ENCODE measurements at regions not wholly inside any gene's neighbourhood (a gene's known extent, or its start where the extent isn't known, plus 50 kb on each side); places are given as distances from the start of the nearest gene placed in this dataset.

- no peak overlapping the region for H3K4me3 Mint-ChIP-seq
- peaks cover 4% of the 10 kb centered on the region for H3K27me3 Mint-ChIP-seq
- H3K36me3 Mint-ChIP-seq, result no peaks in the 10 kb centered on the region
Measured at GRCh38 chrX:10726647-10727046, 106.3 kb upstream of the MID1 start.

GRCh38 chrX:10728806-10729389 lies 108.5 kb upstream of the MID1 start:
- H3K4me1 Mint-ChIP-seq, result no peaks in the 10 kb centered on the region
- no peak overlapping the region for H3K4me3 Mint-ChIP-seq
- H3K27me3 Mint-ChIP-seq, result peaks cover 4% of the 10 kb centered on the region
- no peak overlapping the region for H3K27ac Mint-ChIP-seq
- H3K9me3 Mint-ChIP-seq, result no peaks in the 10 kb centered on the region
- no peaks in the 10 kb centered on the region for H3K36me3 Mint-ChIP-seq

More at GRCh38 chrX:10726647-10727046, 106.3 kb upstream of the MID1 start:
- H3K9me3 Mint-ChIP-seq, result no peaks in the 10 kb centered on the region
- no peak overlapping the region for H3K27ac Mint-ChIP-seq
- H3K4me1 Mint-ChIP-seq, result no peaks in the 10 kb centered on the region

DNA sequence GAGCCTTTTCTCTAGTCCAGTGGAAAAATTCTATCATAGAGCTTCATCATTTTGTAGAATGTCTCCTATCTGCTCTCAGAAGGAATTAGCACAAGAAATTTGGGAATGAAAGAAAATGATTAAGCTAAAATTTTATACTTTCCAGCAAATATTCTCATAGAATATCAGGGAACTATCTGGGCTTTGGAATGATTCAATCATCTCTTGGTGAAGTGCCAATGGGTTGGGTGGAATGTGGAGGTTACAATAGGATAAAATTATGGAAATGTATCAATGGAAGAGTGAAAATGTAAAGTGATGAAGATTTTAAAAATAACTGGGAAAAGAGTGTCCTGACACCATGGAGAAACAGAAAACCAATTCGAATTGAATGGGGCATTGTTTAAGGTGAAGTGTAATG lies 119.0 kb upstream of the MID1 start:
- Mint-ChIP-seq H3K9me3 (peaks cover 0 to 3% (median 0%) of the 10 kb centered on the region in 3 donors), H3K27me3 (peaks cover 2% of the 10 kb centered on the region), H3K36me3 (peaks cover 3% of the 10 kb centered on the region), H3K4me1 (no peaks in the 10 kb centered on the region), H3K4me3 (no peak overlapping the region), H3K27ac (no peak overlapping the region)

GRCh38 chrX:10741003-10741402 lies 120.6 kb upstream of the MID1 start:
- H3K9me3 Mint-ChIP-seq, result no peaks in the 10 kb centered on the region
- no peak overlapping the region for H3K27ac Mint-ChIP-seq
- H3K36me3 Mint-ChIP-seq, result no peaks in the 10 kb centered on the region
- no peaks in the 10 kb centered on the region for H3K4me1 Mint-ChIP-seq
- no peak overlapping the region for H3K4me3 Mint-ChIP-seq
- peaks cover 2% of the 10 kb centered on the region for H3K27me3 Mint-ChIP-seq

DNA sequence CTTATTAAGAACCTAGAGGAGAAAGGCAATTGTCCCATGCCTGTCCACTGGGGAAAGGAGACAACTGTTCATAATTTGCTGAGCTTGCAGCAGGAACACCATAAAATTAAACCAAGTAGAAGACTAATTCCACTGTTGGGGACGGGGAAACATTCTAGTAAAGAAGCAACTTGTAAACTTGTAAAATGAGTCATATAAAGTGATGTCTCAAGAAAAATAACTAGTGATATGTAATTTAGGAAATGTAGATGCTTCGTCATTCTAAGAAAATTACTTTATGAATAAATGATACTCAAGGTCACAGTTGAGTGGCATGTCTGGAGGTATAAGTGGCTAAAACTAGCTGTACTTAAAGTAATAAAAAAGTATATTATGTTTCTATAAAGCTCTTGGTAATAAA lies 121.2 kb upstream of the MID1 start:
- no peaks in the 10 kb centered on the region for H3K4me1 Mint-ChIP-seq
- H3K27ac Mint-ChIP-seq, result no peak overlapping the region
- H3K9me3 Mint-ChIP-seq, result no peaks in the 10 kb centered on the region
- no peak overlapping the region for H3K4me3 Mint-ChIP-seq
- no peaks in the 10 kb centered on the region for H3K36me3 Mint-ChIP-seq
- H3K27me3 Mint-ChIP-seq, result peaks cover 2% of the 10 kb centered on the region

GRCh38 chrX:10743476-10743875 lies 123.1 kb upstream of the MID1 start:
- H3K36me3 Mint-ChIP-seq, result no peaks in the 10 kb centered on the region
- peaks cover 2% of the 10 kb centered on the region for H3K27me3 Mint-ChIP-seq
- H3K9me3 Mint-ChIP-seq, result no peaks in the 10 kb centered on the region
- H3K4me3 Mint-ChIP-seq, result no peak overlapping the region
- no peak overlapping the region for H3K27ac Mint-ChIP-seq
- H3K4me1 Mint-ChIP-seq, result no peaks in the 10 kb centered on the region

DNA sequence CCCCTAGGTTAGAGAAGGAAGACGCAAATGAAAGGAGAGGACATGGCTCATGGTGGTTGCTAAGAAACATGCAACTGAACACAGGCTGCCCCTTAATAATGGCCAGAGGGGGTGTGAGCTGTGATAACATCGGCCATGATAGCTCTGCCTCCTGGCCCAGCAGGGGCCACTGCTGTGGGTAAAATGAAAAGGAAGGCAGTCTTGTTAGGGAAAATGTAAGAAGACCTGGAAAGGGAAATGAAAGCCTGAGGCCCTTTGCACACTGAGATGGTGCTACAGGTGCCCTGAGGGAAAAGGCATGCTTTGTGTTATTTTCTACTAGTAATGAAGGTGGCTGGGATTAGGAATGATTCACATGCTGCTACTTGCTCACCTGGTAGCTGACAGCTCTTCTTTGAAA lies 123.6 kb upstream of the MID1 start:
- peak overlapping the region in 1 of 4 donors; percentile 27 for H3K4me3 Mint-ChIP-seq

DNA sequence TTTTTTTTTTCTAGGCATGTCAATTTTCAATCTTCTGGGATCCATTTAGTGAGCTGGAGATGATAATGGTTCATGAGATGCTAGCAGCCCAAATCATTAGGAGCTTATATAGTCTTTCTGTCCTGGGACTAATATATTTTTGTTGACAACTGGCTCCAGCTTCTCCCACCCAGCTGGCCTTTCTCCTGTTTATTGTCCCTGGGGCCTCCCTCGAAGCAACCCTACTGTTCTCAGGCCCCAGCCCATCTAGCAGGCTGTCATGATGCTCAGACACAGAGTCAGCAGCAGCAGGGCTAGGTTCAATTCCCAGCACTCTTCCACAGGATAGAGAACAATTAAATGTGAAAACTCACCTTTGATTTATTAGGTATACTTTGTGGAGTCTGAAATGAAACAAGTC lies 127.6 kb upstream of the MID1 start:
- Mint-ChIP-seq H3K27ac (no peak overlapping the region), H3K4me3 (no peak overlapping the region), H3K4me1 (no peaks in the 10 kb centered on the region), H3K9me3 (peaks cover 0 to 1% (median 0%) of the 10 kb centered on the region in 3 donors), H3K27me3 (peaks cover 2% of the 10 kb centered on the region), H3K36me3 (no peaks in the 10 kb centered on the region)

More for the DNA sequence above, 123.6 kb upstream of the MID1 start:
- no peaks in the 10 kb centered on the region for H3K9me3 Mint-ChIP-seq
- peaks cover 2% of the 10 kb centered on the region for H3K27me3 Mint-ChIP-seq
- H3K27ac Mint-ChIP-seq, result no peak overlapping the region
- H3K4me1 Mint-ChIP-seq, result no peaks in the 10 kb centered on the region
- H3K36me3 Mint-ChIP-seq, result no peaks in the 10 kb centered on the region

DNA sequence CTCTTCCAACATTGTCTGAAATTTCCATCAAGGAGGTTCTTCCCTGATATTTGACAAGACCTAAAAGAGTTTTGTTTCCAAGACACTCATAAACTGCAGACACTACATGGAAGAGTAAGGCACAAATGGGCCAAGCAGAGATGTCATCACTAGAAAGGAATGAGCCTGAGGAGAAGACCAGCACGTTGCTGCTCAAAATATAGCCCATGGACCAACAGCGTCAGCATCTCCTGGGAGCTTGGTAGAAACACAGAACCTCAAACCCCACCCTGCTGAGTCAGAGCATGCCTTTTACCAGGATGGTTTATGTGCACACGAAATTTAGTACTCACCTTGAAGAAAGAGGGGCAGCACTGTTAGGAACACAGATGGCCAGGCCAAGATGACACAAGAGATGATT lies 128.7 kb upstream of the MID1 start:
- Mint-ChIP-seq H3K36me3 (no peaks in the 10 kb centered on the region), H3K27me3 (peaks cover 2% of the 10 kb centered on the region), H3K27ac (no peak overlapping the region), H3K4me1 (no peaks in the 10 kb centered on the region), H3K4me3 (no peak overlapping the region), H3K9me3 (peaks cover 0 to 1% (median 0%) of the 10 kb centered on the region in 3 donors)

GRCh38 chrX:10750581-10750980 lies 130.2 kb upstream of the MID1 start:
- H3K4me3 Mint-ChIP-seq, result no peak overlapping the region
- H3K4me1 Mint-ChIP-seq, result no peaks in the 10 kb centered on the region
- no peak overlapping the region for H3K27ac Mint-ChIP-seq
- no peaks in the 10 kb centered on the region for H3K36me3 Mint-ChIP-seq
- H3K9me3 Mint-ChIP-seq, result peaks cover 0 to 1% (median 0%) of the 10 kb centered on the region in 3 donors
- peaks cover 2% of the 10 kb centered on the region for H3K27me3 Mint-ChIP-seq

GRCh38 chrX:10753116-10753515 lies 132.7 kb upstream of the MID1 start:
- Mint-ChIP-seq H3K27me3 (peaks cover 2% of the 10 kb centered on the region), H3K36me3 (no peaks in the 10 kb centered on the region), H3K9me3 (peaks cover 0 to 1% (median 0%) of the 10 kb centered on the region in 3 donors), H3K27ac (no peak overlapping the region), H3K4me1 (no peaks in the 10 kb centered on the region), H3K4me3 (no peak overlapping the region)

DNA sequence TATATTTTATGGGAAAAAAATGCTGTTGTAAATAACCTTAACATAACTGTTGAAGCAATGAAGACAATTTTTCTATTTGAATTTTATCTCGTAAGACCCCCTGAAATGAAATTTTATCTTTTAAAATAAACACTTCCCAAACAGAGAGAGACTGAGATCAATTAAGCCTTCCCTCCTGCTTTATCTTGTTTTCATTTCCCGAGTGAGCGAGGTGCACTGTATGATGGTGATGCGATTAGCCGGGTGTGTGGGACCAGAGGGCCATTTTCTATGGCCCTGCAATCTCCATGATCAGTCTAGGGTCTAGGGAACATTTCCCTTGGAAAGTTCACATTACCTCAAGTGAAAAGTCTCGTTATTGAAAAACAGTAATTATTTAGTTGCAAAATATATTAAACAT lies 134.1 kb upstream of the MID1 start:
- H3K27ac Mint-ChIP-seq, result no peak overlapping the region
- H3K4me1 Mint-ChIP-seq, result no peaks in the 10 kb centered on the region
- peaks cover 0 to 1% (median 0%) of the 10 kb centered on the region in 3 donors for H3K9me3 Mint-ChIP-seq
- H3K36me3 Mint-ChIP-seq, result no peaks in the 10 kb centered on the region
- H3K4me3 Mint-ChIP-seq, result no peak overlapping the region
- H3K27me3 Mint-ChIP-seq, result peaks cover 2% of the 10 kb centered on the region

GRCh38 chrX:10755439-10756334 lies 135.3 kb upstream of the MID1 start:
- Mint-ChIP-seq H3K4me1 (no peaks in the 10 kb centered on the region), H3K27ac (no peak overlapping the region), H3K27me3 (peaks cover 2% of the 10 kb centered on the region), H3K9me3 (no peaks in the 10 kb centered on the region), H3K36me3 (no peaks in the 10 kb centered on the region), H3K4me3 (no peak overlapping the region)

DNA sequence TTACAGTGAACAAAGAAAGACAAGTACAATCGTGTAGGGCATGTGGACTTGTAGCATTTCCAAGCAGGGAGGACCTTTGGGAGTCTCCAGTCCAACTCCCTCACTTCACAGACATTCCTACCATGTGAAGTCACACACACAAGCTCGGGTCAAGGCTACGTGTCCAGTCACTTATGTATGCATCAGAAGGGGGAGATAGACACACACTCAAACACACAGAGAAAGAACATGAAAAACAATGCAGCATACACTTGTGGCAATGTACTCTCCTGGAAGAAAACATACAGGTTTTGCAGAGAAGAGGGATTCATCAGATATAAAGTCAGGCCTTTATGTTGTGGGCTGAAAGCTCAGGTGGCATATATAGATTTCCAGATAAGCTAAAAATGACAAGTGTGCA lies 136.1 kb upstream of the MID1 start:
- H3K9me3 Mint-ChIP-seq, result no peaks in the 10 kb centered on the region
- no peaks in the 10 kb centered on the region for H3K4me1 Mint-ChIP-seq
- H3K27ac Mint-ChIP-seq, result no peak overlapping the region
- H3K36me3 Mint-ChIP-seq, result no peaks in the 10 kb centered on the region
- H3K27me3 Mint-ChIP-seq, result peaks cover 2% of the 10 kb centered on the region
- H3K4me3 Mint-ChIP-seq, result no peak overlapping the region

- Mint-ChIP-seq H3K27me3 (no peaks in the 10 kb centered on the region), H3K4me1 (no peaks in the 10 kb centered on the region)
Measured at GRCh38 chrX:10759141-10759799, 138.9 kb upstream of the MID1 start.

More at GRCh38 chrX:10759141-10759799, 138.9 kb upstream of the MID1 start:
- Mint-ChIP-seq H3K27ac (no peak overlapping the region), H3K36me3 (no peaks in the 10 kb centered on the region), H3K4me3 (no peak overlapping the region), H3K9me3 (no peaks in the 10 kb centered on the region)
